Transverse colon (tissue), 4 donors: ENCODE measurements at regions not wholly inside any gene's neighbourhood (a gene's known extent, or its start where the extent isn't known, plus 50 kb on each side); places are given as distances from the start of the nearest gene placed in this dataset.

ENCODE experiments used
- DNase-seq: peaks from one replicate; pipeline ENCODE4 v3.0.0-alpha.2; 2019
- H3K27ac ChIP-seq, 4 donors: fragments of 200-600 bp; sonication (generic); 2 replicates each; pipeline ENCODE4 v1.5.1; 2016 to 2018; ENCODE audit warnings: inconsistent platforms in 4 of 4
- H3K27me3 ChIP-seq: fragments of 200-600 bp; sonication (generic); 2 replicates; pipeline ENCODE4 v1.5.1; 2017; ENCODE audit warnings: inconsistent platforms
- H3K36me3 ChIP-seq, 4 donors: fragments of 200-600 bp; sonication (generic); 2 replicates each; pipeline ENCODE4 v1.5.1; 2017 to 2019; ENCODE audit warnings: inconsistent platforms in 4 of 4
- H3K4me1 ChIP-seq, 4 donors: fragments of 200-600 bp; sonication (generic); 2 replicates each; pipeline ENCODE4 v1.5.1; 2017 to 2020; ENCODE audit warnings: inconsistent platforms in 4 of 4
- H3K4me3 ChIP-seq, 4 donors: fragments of 200-600 bp; sonication (generic); 1 replicate in 1 of 4; 2 replicates in 3 of 4; pipeline versions ENCODE4 v1.5.1 to v1.6.1; 2017 to 2019; ENCODE audit warnings: inconsistent platforms in 4 of 4
- H3K9me3 ChIP-seq, 2 donors: fragments of 200-600 bp; sonication (generic); 2 replicates each; pipeline ENCODE4 v1.5.1; 2017 to 2019; ENCODE audit warnings: inconsistent platforms in 2 of 2
- EP300 ChIP-seq: sonication (generic); formaldehyde crosslinking; IDR thresholded peaks from one replicate; pipeline ENCODE4 v1.6.1; 2017; ENCODE audit warnings: antibody characterized with exemption, low read depth
- POLR2A ChIP-seq: fragments of 450-650 bp; IDR thresholded peaks from one replicate; pipeline ENCODE4 v1.6.1; 2016; ENCODE audit warnings: antibody characterized with exemption, mild to moderate bottlenecking, moderate library complexity
- POLR2AphosphoS5 ChIP-seq, 3 donors: sonication (generic); formaldehyde crosslinking; IDR thresholded peaks; one replicate each; pipeline ENCODE4 v1.6.1; 2016; ENCODE audit warnings: antibody characterized with exemption in 3 of 3
- WGBS, 2 donors: methylation state at CpG; one replicate each; pipeline ENCODE4 v1.1.5; 2018; ENCODE audit warnings: low coverage in 1 of 2; 5-methylcytosine and 5-hydroxymethylcytosine counted together
- in situ Hi-C, 4 donors: fragments of 200-750 bp; cut with MboI; loops; one replicate each; pipeline versions ENCODE4 v1.15.0 to v1.15.1; 2017; ENCODE audit warnings: low sequenced_read_pairs in 3 of 4, low pct_ligation_motif_present in 1 of 4, low pct_unique_long_range_greater_than_20kb in 1 of 4
- intact Hi-C: fragments of 100-400 bp; cut with DNase I; formaldehyde crosslinking; loops from one replicate; pipeline ENCODE4 v1.15.1; 2023; ENCODE audit warnings: low total_unique reads
- TF ChIP-seq, protein P1 (sequence below), 5 experiments: fragments of 200-600 bp in 3 of 5; fragments of 450-650 bp in 2 of 5; sonication (generic) in 3 of 5; IDR thresholded peaks; 1 replicate in 2 of 5; 2 replicates in 3 of 5; pipeline ENCODE4 v1.5.1; 2016 to 2017; ENCODE audit warnings: antibody characterized with exemption in 5 of 5, inconsistent platforms in 3 of 5, mild to moderate bottlenecking in 2 of 5, moderate library complexity in 1 of 5

DNA sequence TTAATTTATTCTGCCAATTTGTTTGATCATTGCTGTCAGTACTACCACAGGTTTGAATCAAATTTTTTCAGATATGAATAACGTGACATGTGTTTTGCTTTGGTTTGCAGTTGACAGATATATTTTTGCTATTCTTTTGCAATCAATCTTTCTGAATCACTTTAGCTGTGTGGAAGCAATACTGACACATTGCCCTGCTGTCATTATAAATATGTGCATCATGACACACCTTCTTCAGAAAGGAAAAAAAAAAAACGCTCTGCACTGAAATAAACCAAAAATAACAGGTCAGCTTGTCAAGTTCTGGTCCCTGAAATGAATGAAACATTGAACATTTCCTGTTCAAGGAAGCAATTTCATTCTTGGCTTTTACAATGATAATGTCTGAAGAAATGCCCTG lies 93.8 kb upstream of the FAM13C start:
- no peaks in the 10 kb centered on the region for H3K36me3 ChIP-seq
- H3K4me3 ChIP-seq, result no peak overlapping the region
- intact Hi-C loops (no loop called here), in situ Hi-C loops (no loop called here)
- WGBS, 2 donors, result 39 to 43% methylated on average over 2 of the region's 2 CpGs
- TF ChIP-seq, protein P1, sequence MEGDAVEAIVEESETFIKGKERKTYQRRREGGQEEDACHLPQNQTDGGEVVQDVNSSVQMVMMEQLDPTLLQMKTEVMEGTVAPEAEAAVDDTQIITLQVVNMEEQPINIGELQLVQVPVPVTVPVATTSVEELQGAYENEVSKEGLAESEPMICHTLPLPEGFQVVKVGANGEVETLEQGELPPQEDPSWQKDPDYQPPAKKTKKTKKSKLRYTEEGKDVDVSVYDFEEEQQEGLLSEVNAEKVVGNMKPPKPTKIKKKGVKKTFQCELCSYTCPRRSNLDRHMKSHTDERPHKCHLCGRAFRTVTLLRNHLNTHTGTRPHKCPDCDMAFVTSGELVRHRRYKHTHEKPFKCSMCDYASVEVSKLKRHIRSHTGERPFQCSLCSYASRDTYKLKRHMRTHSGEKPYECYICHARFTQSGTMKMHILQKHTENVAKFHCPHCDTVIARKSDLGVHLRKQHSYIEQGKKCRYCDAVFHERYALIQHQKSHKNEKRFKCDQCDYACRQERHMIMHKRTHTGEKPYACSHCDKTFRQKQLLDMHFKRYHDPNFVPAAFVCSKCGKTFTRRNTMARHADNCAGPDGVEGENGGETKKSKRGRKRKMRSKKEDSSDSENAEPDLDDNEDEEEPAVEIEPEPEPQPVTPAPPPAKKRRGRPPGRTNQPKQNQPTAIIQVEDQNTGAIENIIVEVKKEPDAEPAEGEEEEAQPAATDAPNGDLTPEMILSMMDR (IDR thresholded peaks at IDR 0.05), result no peak
- TF ChIP-seq POLR2AphosphoS5 (IDR thresholded peaks at IDR 0.05) (no peak), POLR2A (no peak), EP300 (no peak)
- H3K27ac ChIP-seq, result no peak overlapping the region
- no peaks in the 10 kb centered on the region for H3K4me1 ChIP-seq
- no peaks in the 10 kb centered on the region for H3K27me3 ChIP-seq
- H3K9me3 ChIP-seq, result no peaks in the 10 kb centered on the region
- DNase-seq, result no peak

DNA sequence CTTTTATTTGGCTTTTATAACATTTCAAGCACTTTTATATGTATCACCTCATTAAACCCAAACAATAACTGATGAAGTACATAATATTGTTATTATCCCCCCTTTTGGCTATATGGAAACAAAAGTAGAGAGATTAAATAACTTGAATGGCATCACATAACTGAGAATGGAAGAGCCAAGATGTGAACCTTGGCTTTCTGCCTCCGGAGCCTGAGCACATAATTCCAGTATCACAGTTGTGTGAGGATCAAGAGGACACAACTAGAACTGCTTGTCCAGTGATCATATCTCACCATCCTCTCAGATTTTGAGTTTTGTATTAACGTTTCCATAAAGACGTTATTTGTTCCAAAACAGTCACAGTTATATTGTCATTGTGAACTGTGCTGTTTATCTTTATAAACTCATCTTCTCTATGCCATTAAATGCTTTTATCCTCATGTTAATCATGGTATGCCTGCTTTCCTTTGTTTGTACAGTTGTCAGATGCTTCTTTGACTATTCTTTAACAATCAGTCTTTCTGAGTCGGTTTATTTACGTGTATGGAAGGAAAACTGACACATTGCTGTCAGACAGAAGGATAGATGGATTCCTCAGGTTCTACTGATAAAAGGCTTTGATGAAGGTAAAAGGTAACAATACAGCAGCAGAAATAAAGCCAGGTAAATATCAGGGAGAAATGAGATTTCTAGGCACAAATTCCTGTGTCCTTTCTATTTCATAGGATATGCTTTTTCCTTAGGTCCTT lies 92.0 kb upstream of the FAM13C start:
- no peaks in the 10 kb centered on the region for H3K27me3 ChIP-seq
- in situ Hi-C loops, result no loop called here
- TF ChIP-seq POLR2A (no peak), EP300 (no peak), POLR2AphosphoS5 (IDR thresholded peaks at IDR 0.05) (no peak)
- TF ChIP-seq, protein P1 (IDR thresholded peaks at IDR 0.05), result no peak
- H3K27ac ChIP-seq, result no peak overlapping the region
- intact Hi-C loops, result no loop called here
- no peaks in the 10 kb centered on the region for H3K4me1 ChIP-seq
- H3K9me3 ChIP-seq, result no peaks in the 10 kb centered on the region
- no peak for DNase-seq
- 81 to 86% methylated on average over 5 of the region's 5 CpGs for WGBS, 2 donors
- no peak overlapping the region for H3K4me3 ChIP-seq
- H3K36me3 ChIP-seq, result no peaks in the 10 kb centered on the region

DNA sequence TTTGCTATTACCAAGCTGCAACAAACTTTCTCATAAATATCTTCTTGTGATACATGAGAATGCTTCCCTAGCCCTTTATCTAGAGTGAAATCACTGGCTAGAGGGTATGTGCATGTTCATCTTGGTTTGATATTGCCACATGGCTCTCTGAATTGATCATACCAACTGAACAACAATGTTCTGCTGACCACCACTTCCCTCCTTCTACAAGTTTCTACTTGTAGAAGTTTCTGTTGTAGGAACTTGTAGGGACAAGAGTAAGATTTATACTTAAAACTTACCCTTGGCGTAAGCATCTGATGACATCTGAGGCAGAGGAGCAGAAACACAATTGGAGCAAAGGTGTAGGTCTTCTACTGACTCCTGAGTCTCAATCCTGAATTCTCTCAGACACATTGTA lies 86.3 kb upstream of the FAM13C start:
- TF ChIP-seq POLR2A (no peak), EP300 (no peak), POLR2AphosphoS5 (IDR thresholded peaks at IDR 0.05) (no peak)
- TF ChIP-seq, protein P1 (IDR thresholded peaks at IDR 0.05), result no peak
- DNase-seq, result no peak

DNA sequence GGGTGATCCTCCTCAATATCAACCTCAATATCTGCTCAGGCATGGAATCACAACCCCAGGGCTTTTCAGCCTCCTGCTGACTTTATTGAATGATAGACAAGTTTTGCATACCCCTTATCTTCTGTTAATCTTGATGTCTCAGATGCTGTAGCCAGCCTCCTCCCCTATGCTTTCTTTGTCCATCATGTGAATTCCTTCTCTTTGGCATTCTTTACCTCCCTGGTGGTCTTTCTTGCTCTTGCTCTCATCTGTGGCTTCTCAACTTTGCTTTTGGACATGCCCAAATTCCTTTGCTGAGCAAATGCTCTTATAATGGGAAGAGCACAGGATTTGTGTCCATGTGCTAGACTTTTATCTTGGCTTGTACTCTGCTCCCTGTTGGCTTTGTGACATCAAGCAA lies 73.4 kb upstream of the FAM13C start:
- H3K27me3 ChIP-seq, result no peaks in the 10 kb centered on the region
- DNase-seq, result no peak
- H3K27ac ChIP-seq, result no peak overlapping the region
- H3K4me1 ChIP-seq, result peaks cover 0 to 3% (median 0%) of the 10 kb centered on the region in 4 donors
- H3K9me3 ChIP-seq, result no peaks in the 10 kb centered on the region
- TF ChIP-seq POLR2AphosphoS5 (IDR thresholded peaks at IDR 0.05) (no peak), POLR2A (no peak)
- H3K4me3 ChIP-seq, result no peak overlapping the region
- intact Hi-C loops, result no loop called here
- no peaks in the 10 kb centered on the region for H3K36me3 ChIP-seq
- in situ Hi-C loops, result no loop called here

More for the DNA sequence above, 86.3 kb upstream of the FAM13C start:
- in situ Hi-C loops, result no loop called here
- 100% methylated on average over 1 of the region's 1 CpG for WGBS, 2 donors
- Histone ChIP-seq H3K9me3 (no peaks in the 10 kb centered on the region), H3K4me3 (no peak overlapping the region), H3K27ac (no peak overlapping the region), H3K36me3 (no peaks in the 10 kb centered on the region), H3K27me3 (no peaks in the 10 kb centered on the region), H3K4me1 (no peaks in the 10 kb centered on the region)
- intact Hi-C loops, result no loop called here
